ENCODE measurements at regions not wholly inside any gene's neighbourhood (a gene's known extent, or its start where the extent isn't known, plus 50 kb on each side); places are given as distances from the start of the nearest gene placed in this dataset.

- no peak for TF ChIP-seq CTCF (IDR thresholded peaks at IDR 0.05; ENCODE audit: low read depth, low read length)
- no peak for TF ChIP-seq EZH2phosphoT487 (IDR thresholded peaks at IDR 0.05; ENCODE audit: low read depth)
- H3K4me1 ChIP-seq (ENCODE audit: low read length): peaks cover 10% of the 10 kb centered on the region
- peaks cover 25% of the 10 kb centered on the region; the same call in 1 of the 2 replicates for H3K9me3 ChIP-seq (ENCODE audit: insufficient read depth, low read length)
- H3K4me3 ChIP-seq (ENCODE audit: low read length): no peak overlapping the region
- H3K79me2 ChIP-seq (ENCODE audit: low read length): no peaks in the 10 kb centered on the region
- no peak overlapping the region for H3K4me2 ChIP-seq (ENCODE audit: low read length)
- no peaks in the 10 kb centered on the region for H3K27me3 ChIP-seq (ENCODE audit: low read depth, low read length)
- H3K9ac ChIP-seq (ENCODE audit: low read length): no peak overlapping the region
- peaks cover 27% of the 10 kb centered on the region for H3K36me3 ChIP-seq (replicated peaks; ENCODE audit: low read depth, low read length)
- no peak overlapping the region for H3K27ac ChIP-seq (ENCODE audit: low read length)
- H4K20me1 ChIP-seq (ENCODE audit: insufficient read depth, low read length): no peaks in the 10 kb centered on the region
- H2AFZ ChIP-seq (ENCODE audit: low read depth, low read length): no peak overlapping the region
Observed at GRCh38 chr2:14445670-14446069, 186.8 kb upstream of the LRATD1 start.

GRCh38 chr2:14448340-14448739, 184.2 kb upstream of the LRATD1 start:
- H3K9me3 ChIP-seq (ENCODE audit: insufficient read depth, low read length): peaks cover 25% of the 10 kb centered on the region; the same call in 1 of the 2 replicates
- peaks cover 10% of the 10 kb centered on the region for H3K4me1 ChIP-seq (ENCODE audit: low read length)
- no peak overlapping the region for H3K9ac ChIP-seq (ENCODE audit: low read length)
- H3K79me2 ChIP-seq (ENCODE audit: low read length): no peaks in the 10 kb centered on the region
- no peak overlapping the region for H2AFZ ChIP-seq (ENCODE audit: low read depth, low read length)
- peaks cover 27% of the 10 kb centered on the region for H3K36me3 ChIP-seq (replicated peaks; ENCODE audit: low read depth, low read length)
- no peaks in the 10 kb centered on the region for H3K27me3 ChIP-seq (ENCODE audit: low read depth, low read length)
- TF ChIP-seq CTCF (IDR thresholded peaks at IDR 0.05; ENCODE audit: low read depth, low read length): no peak
- TF ChIP-seq EZH2phosphoT487 (IDR thresholded peaks at IDR 0.05; ENCODE audit: low read depth): no peak
- H4K20me1 ChIP-seq (ENCODE audit: insufficient read depth, low read length): no peaks in the 10 kb centered on the region
- no peak overlapping the region for H3K27ac ChIP-seq (ENCODE audit: low read length)
- no peak overlapping the region for H3K4me3 ChIP-seq (ENCODE audit: low read length)
- no peak overlapping the region for H3K4me2 ChIP-seq (ENCODE audit: low read length)

DNA sequence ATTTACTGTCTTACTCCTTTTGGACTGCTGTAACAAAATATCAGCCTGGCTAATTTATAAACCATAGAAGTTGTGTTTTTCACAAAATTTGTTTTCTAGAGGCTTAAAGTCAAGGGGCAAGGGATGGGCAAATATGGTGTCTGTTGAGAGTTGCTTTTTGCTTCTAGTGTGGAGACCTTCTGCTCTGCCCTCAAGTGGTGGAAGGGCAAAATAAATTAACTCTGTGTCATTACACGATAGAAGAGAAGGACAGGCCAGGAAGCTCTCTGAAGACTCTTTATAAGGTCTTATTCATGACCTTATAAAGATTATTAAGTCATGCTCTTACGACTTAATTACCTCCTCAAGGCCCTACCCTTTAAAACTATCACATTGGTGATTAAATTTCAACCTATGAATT, 181.2 kb upstream of the LRATD1 start:
- Histone ChIP-seq H2AFZ (ENCODE audit: low read depth, low read length) (no peak overlapping the region), H3K9me3 (ENCODE audit: insufficient read depth, low read length) (peaks cover 10% of the 10 kb centered on the region; the same call in 1 of the 2 replicates), H3K9ac (ENCODE audit: low read length) (no peak overlapping the region), H4K20me1 (ENCODE audit: insufficient read depth, low read length) (no peaks in the 10 kb centered on the region), H3K4me3 (ENCODE audit: low read length) (no peak overlapping the region), H3K79me2 (ENCODE audit: low read length) (no peaks in the 10 kb centered on the region), H3K27me3 (ENCODE audit: low read depth, low read length) (no peaks in the 10 kb centered on the region), H3K36me3 (replicated peaks; ENCODE audit: low read depth, low read length) (peaks cover 13% of the 10 kb centered on the region), H3K27ac (ENCODE audit: low read length) (no peak overlapping the region), H3K4me1 (ENCODE audit: low read length) (peaks cover 10% of the 10 kb centered on the region), H3K4me2 (ENCODE audit: low read length) (no peak overlapping the region)
- TF ChIP-seq EZH2phosphoT487 (IDR thresholded peaks at IDR 0.05; ENCODE audit: low read depth): no peak
- TF ChIP-seq CTCF (IDR thresholded peaks at IDR 0.05; ENCODE audit: low read depth, low read length): peak; percentile 46

GRCh38 chr2:14454202-14454601, 178.3 kb upstream of the LRATD1 start:
- H2AFZ ChIP-seq (ENCODE audit: low read depth, low read length): no peak overlapping the region
- H3K4me2 ChIP-seq (ENCODE audit: low read length): no peak overlapping the region
- H3K79me2 ChIP-seq (ENCODE audit: low read length): no peaks in the 10 kb centered on the region
- peaks cover 7% of the 10 kb centered on the region for H3K9me3 ChIP-seq (ENCODE audit: insufficient read depth, low read length)
- H3K36me3 ChIP-seq (replicated peaks; ENCODE audit: low read depth, low read length): peaks cover under 1% of the 10 kb centered on the region
- 0 out of 2 replicates have a peak, but pooled peaks cover 2% of the 10 kb centered on the region for H3K4me1 ChIP-seq (ENCODE audit: low read length)
- no peak overlapping the region for H3K9ac ChIP-seq (ENCODE audit: low read length)
- no peak overlapping the region for H3K27ac ChIP-seq (ENCODE audit: low read length)
- TF ChIP-seq EZH2phosphoT487 (IDR thresholded peaks at IDR 0.05; ENCODE audit: low read depth) (no peak), CTCF (IDR thresholded peaks at IDR 0.05; ENCODE audit: low read depth, low read length) (no peak)
- H3K4me3 ChIP-seq (ENCODE audit: low read length): no peak overlapping the region
- no peaks in the 10 kb centered on the region for H4K20me1 ChIP-seq (ENCODE audit: insufficient read depth, low read length)
- no peaks in the 10 kb centered on the region for H3K27me3 ChIP-seq (ENCODE audit: low read depth, low read length)

Measured in OCI-LY3 (cell line).